ENCODE measurements at regions not wholly inside any gene's neighbourhood (a gene's known extent, or its start where the extent isn't known, plus 50 kb on each side); places are given as distances from the start of the nearest gene placed in this dataset.

DNA sequence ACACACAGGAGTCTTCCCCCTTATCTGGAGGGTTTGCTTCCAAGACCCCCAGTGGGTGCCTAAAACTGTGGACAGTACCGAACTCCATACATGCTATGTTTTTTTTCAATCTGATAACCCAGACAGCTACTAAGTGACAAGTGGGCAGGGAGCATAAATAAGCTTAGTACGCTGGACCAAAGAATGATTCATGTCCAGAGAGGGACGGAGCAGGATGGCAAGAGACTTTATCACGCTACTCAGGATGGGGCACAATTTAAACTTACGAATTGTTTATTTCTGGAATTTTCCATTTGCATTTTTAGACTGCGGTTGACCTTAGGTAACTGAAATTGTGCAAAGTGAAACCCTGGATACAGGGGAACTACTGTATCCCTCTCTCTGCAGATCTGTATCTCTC is 410.0 kb upstream of the MKI67 start:
- TF ChIP-seq, protein P1, sequence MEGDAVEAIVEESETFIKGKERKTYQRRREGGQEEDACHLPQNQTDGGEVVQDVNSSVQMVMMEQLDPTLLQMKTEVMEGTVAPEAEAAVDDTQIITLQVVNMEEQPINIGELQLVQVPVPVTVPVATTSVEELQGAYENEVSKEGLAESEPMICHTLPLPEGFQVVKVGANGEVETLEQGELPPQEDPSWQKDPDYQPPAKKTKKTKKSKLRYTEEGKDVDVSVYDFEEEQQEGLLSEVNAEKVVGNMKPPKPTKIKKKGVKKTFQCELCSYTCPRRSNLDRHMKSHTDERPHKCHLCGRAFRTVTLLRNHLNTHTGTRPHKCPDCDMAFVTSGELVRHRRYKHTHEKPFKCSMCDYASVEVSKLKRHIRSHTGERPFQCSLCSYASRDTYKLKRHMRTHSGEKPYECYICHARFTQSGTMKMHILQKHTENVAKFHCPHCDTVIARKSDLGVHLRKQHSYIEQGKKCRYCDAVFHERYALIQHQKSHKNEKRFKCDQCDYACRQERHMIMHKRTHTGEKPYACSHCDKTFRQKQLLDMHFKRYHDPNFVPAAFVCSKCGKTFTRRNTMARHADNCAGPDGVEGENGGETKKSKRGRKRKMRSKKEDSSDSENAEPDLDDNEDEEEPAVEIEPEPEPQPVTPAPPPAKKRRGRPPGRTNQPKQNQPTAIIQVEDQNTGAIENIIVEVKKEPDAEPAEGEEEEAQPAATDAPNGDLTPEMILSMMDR (IDR thresholded peaks at IDR 0.05): no peak
- TF ChIP-seq POLR2A (IDR thresholded peaks at IDR 0.05): no peak

Measured in uterus (tissue), 2 donors.